ENCODE measurements at regions not wholly inside any gene's neighbourhood (a gene's known extent, or its start where the extent isn't known, plus 50 kb on each side); places are given as distances from the start of the nearest gene placed in this dataset.
"Not testable (repeated sequence)": the region's sequence is repeated elsewhere in the genome, so short reads cannot be mapped to it uniquely, and the experiment has no call there.

DNA sequence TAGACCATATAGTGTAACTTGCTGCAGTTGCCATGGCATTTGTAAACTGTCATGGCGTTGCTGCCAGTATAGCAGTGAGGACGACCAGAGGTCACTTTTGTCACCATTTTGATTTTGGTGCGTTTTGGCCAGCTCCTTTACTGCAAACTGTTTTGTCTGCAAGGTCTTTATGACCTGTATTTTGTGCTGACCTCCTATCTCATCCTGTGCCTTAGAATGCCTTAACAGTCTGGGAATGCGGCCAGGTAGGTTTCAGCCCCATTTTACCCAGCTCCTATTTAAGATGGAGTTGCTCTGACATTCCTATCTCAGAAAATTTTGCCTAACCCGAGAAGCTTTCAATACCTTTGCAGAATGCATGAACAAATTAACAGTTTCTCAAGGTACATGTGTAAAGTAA lies 914.4 kb upstream of the ACO1 start:
- no peak for DNase-seq

DNA sequence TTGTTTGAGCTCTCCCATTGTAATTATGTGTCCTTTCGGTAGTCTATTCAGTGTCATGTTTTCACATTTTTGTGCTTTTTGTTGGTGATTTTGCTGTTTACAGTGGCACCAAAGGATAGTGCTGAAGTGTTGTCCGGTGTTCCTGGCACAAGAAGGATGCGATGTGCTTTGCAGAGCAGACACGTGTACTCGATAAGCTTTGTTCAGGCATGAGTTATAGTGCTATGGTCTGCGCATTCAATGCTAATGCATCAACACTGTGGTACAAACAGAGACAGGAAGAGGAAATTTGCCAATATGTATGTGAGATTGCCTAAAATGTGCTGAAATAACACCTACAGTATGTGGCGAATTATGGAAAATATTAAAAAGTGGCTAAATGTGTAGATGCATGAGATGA lies 913.4 kb upstream of the ACO1 start:
- DNase-seq, result no peak

DNA sequence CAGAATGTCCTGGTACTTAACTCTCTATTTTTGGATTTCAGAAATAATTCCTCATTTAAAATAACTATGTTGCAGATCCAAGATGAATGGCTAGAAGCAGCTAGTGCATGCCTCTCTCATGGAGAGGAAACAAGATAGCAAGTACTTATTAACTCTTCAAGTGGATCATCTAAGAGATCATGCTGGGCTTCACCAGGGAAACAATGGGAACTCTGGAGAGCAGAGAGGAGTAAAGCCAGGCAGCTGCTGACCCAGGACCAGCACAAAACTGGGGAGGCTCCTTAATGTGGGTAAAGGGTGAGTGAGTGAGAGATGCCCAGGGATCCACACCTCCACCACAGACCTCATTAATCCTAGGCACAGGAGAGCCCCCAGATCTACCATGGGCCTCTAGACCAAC lies 897.8 kb upstream of the ACO1 start:
- DNase-seq, result no peak

GRCh38 chr9:31490551-31491106 lies 893.8 kb upstream of the ACO1 start:
- no peak for DNase-seq

- no peak for DNase-seq
Observed at GRCh38 chr9:31492229-31492628, 892.2 kb upstream of the ACO1 start.

DNA sequence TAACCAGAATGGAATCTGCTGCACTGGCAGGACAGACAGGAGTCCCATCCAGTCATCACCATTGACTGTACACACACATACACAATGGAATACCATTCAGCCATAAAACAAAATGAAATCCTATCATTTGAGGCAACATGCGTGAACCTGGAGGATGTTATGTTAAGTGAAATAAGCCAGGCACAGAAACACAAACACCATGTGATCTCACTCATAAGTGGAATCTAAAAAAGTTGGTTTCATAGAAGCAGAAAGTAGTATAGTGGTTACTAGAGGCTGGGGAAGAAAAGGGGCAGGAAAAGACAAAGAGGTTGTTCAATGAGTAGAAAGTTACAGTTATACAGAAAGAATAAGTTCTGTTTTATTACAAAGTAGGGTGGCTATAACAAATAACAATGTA lies 884.0 kb upstream of the ACO1 start:
- DNase-seq, result no peak

GRCh38 chr9:31519011-31519410 lies 865.4 kb upstream of the ACO1 start:
- no peak for DNase-seq

- no peak for DNase-seq
Observed at GRCh38 chr9:31519424-31519823, 865.0 kb upstream of the ACO1 start.

DNA sequence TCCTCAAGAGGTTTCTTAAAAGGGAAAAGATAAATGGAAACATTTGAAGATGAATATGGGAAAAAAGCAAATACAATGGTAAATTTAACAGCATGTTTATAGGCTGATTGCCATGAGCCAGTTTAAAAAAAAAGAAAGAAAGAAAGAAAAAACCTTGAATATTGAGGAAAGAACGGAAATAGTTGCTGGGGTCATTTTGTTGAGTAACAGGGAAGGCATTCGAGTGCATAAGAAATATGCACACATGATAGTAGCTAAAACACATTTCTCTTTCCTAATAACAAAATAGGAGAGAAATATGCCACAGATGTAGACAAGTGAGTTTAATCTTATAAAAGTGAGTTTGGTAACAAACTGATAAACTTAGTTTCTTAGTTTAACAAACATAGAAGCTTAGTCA lies 864.6 kb upstream of the ACO1 start:
- DNase-seq, result no peak

DNA sequence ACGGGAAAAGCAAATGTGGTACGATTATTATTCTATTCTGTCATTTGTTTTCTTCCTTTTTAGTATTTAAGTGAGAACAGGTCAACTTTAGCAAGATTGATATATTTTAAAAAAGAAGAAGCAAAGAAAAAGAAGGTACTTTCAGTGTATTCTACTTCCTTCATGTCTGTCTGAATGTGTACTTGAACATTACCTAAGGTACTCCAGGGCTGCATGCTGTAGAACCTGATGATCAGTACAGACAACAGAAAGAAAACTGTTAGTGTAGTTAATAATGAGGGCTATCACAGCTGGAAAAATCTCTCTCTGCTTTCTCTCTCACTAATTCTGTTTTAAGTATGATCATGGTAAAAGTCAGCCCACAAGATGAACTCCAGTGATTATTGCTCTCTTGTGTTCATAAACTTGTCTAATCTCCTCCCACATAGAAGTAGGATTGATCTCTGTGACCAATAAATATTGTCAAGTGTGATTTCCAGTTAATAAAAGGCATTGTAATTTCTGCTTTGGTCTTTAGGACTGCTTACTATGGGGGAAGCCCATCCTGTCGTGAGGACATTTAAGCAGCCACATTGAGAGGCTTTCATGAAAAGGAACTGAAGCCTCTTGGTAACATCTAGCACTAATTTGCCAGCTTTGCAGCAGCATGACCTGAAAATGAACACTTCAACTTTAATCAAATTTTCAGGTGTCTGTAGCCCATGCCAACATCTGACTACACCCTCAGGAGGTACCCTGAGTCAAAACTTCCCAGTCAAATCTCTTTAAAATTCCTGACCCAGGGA lies 864.0 kb upstream of the ACO1 start:
- no peak for DNase-seq

DNA sequence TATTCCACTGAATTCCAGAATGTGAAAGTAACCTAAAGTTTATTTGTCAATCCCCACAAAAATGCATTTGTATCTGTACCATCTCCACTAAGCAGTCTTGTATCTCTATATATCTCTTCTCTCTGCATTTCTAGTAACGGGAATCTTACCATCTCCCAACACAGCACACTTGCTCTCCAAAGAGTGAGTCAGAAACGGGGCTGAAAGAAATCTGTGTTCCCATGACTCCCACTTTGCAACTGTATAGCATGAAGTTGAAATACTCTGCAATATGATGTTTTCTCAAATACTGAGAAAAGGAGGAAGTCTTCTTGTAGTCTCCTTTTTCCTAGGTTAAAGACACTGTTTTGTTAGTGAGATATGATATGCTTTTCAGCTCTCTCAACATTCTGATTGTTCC lies 848.8 kb upstream of the ACO1 start:
- DNase-seq, result no peak

GRCh38 chr9:31536471-31536870 lies 848.0 kb upstream of the ACO1 start:
- no peak for DNase-seq

DNA sequence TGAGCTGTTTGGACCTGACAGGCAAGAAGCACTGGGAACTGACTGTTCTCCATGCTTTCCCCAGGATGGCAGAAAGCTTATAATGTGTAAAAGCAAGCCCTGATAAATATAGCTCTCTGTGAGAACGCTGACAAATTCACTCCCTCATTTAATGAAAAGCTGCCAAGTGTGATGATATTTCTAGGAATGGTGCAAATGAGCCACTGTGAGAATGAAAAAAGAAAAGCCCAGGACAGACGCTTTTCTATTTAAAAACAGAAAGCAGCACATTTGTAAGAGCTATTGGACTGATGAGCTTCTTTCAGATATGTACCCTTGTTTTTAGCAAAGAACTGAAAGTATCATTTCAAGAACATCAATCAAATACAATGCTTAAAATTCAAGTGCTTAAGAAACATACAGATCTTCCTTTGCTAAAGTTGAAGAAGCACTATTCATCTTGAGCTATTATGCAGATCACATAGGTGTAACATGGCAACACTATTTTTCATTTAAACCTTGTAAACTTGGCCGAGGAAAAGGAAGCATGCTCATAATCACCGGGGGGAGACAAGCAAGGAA lies 842.6 kb upstream of the ACO1 start:
- no peak for DNase-seq

GRCh38 chr9:31542384-31543055 lies 841.9 kb upstream of the ACO1 start:
- peak; percentile 54 for DNase-seq

DNA sequence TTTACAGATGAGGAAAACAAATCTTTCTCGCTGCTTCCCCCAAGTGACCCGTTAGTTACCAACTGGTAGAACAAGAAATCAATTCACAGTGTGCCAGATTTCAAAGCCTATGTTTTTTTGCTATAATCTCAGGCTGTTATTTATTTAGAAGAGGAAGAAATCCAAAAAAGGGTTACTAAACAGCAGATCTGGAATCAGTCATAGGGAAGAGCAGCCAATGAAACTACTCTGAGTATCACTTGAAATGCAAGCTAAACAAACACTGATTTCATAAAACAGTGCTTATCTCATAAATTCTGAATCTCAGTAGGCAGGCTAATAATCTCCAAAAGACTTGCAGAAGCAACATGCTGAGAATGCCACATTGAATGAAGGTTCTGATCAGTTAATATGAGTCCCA lies 829.5 kb upstream of the ACO1 start:
- DNase-seq, result no peak

DNA sequence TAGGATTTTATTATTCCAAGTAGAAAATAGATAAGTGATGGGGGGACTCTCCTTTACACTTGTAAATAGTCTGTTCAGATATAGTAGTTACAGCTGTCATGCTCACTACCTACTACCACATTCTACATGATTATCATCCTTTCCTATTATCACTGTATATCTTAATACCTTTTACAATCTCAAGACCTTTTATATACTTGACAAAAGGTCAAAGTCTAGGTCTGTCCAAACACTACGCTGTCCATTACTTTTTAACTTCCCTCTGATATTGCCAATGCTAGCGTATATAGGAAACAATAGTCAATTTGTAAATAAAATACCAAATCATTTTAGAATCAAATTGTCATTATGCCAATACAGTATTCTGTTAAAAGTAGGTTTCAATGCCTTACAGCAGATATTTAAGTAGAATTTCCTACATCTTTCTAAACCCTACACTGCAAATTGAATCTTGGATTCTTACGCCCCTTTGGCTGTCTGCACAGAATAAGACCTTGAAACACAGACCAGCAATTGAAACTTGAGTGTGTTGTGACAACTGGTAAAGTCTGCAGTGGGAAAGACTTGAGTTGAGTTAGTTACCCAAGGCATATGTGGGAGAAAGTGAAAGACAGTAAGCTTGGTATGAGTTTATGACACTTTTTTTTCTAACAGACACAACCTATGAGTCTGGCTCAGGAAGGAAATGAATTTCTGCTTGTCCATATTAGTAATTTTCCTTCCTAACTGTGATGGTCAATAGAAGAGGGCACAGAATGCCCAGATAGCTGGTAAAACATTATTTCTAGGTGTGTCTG lies 827.6 kb upstream of the ACO1 start:
- no peak for DNase-seq

DNA sequence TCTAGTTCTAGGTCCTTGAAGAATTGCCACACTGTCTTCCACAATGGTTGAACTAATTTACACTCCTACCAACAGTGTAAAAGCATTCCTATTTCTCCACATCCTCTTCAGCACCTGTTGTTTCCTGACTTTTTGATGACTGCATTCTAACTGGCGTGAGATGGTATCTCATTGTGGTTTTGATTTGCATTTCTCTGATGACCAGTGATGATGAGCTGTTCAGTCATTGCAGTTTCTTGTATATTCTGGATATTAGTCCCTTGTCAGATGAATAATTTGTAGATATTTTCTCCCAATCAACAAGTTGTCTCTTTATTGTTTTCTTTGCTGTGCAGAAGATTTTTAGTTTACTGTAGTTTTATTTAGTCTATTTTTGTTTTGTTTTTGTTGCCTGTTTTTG lies 812.3 kb upstream of the ACO1 start:
- not testable (repeated sequence) for DNase-seq

GRCh38 chr9:31573561-31573960 lies 810.9 kb upstream of the ACO1 start:
- no peak for DNase-seq

- no peak for DNase-seq
Observed at GRCh38 chr9:31574006-31574765, 810.3 kb upstream of the ACO1 start.

DNA sequence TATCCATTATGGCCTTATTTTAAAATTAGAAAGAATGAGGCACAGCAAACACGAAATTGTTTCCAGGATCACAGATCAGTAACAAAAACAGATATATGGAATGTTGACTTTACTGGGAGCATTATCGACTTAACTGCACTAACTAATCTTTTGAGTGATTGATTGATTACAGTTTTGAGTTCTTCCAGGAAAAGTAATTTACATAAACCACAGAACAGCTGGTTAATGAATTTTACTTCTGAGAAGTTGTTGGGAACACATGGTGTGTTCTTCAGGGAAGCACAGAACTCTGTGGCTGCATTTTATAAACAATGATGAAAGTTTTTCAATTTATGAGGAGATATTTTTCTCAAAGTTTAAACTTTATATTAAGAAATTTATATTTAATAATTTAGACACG lies 802.4 kb upstream of the ACO1 start:
- no peak for DNase-seq

DNA sequence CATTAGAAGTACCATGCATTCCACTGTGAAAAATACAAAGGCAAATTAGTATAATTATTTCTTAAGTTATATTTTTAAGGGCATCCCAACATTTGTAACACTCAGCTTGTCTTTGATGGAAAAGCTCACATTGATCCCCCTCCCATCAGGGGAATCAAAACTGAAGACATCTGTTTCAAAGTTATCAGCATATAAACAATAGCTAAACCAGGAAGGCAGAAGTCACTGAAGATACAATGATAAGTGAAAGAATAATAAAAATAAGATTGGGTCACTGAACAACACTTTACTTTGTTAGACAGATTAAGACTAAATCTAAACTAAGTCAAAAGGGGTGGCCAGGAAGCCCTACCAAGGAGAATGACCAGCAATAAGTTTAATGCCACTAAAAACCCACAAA lies 801.9 kb upstream of the ACO1 start:
- DNase-seq, result no peak

GRCh38 chr9:31585158-31585557 lies 799.3 kb upstream of the ACO1 start:
- DNase-seq, result no peak

DNA sequence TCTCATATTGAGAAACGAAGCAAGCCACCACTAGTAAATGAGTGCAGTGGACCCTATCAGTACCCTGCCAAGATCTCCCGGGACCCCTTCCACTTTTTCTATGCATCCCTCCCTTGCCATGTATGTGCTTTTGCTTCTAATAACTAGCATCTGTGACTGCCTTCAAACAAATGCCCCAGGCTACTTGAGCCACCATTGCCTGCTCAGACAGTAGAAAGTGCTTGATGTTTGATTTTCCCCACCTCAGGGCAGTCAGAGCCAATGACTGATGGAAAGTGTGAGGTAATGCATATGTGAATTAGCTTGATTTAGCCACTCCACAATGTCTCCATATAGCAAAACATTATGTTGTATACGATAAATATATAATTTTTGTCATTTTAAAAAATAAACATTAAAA lies 797.3 kb upstream of the ACO1 start:
- no peak for DNase-seq
